Ishikawa (cell line): ENCODE measurements at regions not wholly inside any gene's neighbourhood (a gene's known extent, or its start where the extent isn't known, plus 50 kb on each side); places are given as distances from the start of the nearest gene placed in this dataset.

Experiments
- CEBPB ChIP-seq: IDR thresholded peaks from 2 replicates; pipeline ENCODE4 v1.6.1; 2012
- CREB1 ChIP-seq: IDR thresholded peaks from 2 replicates; pipeline ENCODE4 v1.6.1; 2012; ENCODE audit warnings: low read depth
- EGR1 ChIP-seq: IDR thresholded peaks from 2 replicates; pipeline ENCODE4 v1.6.1; 2012
- EP300 ChIP-seq: IDR thresholded peaks from 2 replicates; pipeline ENCODE4 v1.6.1; 2012; ENCODE audit warnings: borderline replicate concordance
- FOXM1 ChIP-seq: IDR thresholded peaks from 2 replicates; pipeline ENCODE4 v1.6.1; 2012; ENCODE audit warnings: low read depth, borderline replicate concordance
- NFIC ChIP-seq: IDR thresholded peaks from 2 replicates; pipeline ENCODE4 v1.6.1; 2012
- RAD21 ChIP-seq: IDR thresholded peaks from 2 replicates; pipeline ENCODE4 v1.6.1; 2012; ENCODE audit warnings: low read depth
- TAF1 ChIP-seq: IDR thresholded peaks from 2 replicates; pipeline ENCODE4 v1.6.1; 2012; ENCODE audit warnings: low read depth, mild to moderate bottlenecking
- TCF12 ChIP-seq: IDR thresholded peaks from 2 replicates; pipeline ENCODE4 v1.6.1; 2012; ENCODE audit warnings: low read depth
- TEAD4 ChIP-seq: IDR thresholded peaks from 2 replicates; pipeline ENCODE4 v1.6.1; 2012
- YY1 ChIP-seq: IDR thresholded peaks from 2 replicates; pipeline ENCODE4 v1.6.1; 2012; ENCODE audit warnings: low read depth
- ZBTB7A ChIP-seq: IDR thresholded peaks from 2 replicates; pipeline ENCODE4 v1.6.1; 2012; ENCODE audit warnings: low read depth
- TF ChIP-seq, protein P1 (sequence below): IDR thresholded peaks from 2 replicates; pipeline ENCODE4 v1.6.1; 2012
- TF ChIP-seq, protein P2 (sequence below): IDR thresholded peaks from 2 replicates; pipeline ENCODE4 v1.6.1; 2012
- TF ChIP-seq, protein P3 (sequence below): IDR thresholded peaks from 2 replicates; pipeline ENCODE4 v1.6.1; 2012; ENCODE audit warnings: low read depth, mild to moderate bottlenecking

DNA sequence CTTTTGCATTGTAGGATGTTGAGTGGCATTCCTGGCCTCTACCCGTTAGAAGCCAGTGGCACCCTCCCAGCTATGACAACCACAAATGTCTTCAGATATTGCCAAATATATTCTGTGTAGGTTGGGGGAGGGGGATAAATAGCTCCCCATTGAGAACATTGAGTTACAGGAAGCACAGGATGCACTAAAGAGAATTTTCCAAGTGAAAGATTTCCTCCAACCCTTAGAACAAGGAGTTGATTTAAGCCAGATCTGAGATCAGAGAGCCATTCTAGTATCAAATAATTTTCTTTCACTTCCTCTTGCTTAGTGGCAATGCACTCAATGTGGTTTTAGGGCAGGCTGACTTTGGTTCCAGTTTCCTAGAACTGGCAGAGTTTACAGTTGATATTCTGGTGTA is 436.6 kb downstream of the C4orf33 start:
- TF ChIP-seq CEBPB = no peak
- no peak for TF ChIP-seq CREB1
- TF ChIP-seq TAF1 = no peak
- no peak for TF ChIP-seq NFIC
- TF ChIP-seq, protein P1, sequence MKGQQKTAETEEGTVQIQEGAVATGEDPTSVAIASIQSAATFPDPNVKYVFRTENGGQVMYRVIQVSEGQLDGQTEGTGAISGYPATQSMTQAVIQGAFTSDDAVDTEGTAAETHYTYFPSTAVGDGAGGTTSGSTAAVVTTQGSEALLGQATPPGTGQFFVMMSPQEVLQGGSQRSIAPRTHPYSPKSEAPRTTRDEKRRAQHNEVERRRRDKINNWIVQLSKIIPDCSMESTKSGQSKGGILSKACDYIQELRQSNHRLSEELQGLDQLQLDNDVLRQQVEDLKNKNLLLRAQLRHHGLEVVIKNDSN = no peak
- no peak for TF ChIP-seq FOXM1
- no peak for TF ChIP-seq TEAD4
- no peak for TF ChIP-seq ZBTB7A
- no peak for TF ChIP-seq TCF12
- TF ChIP-seq, protein P2, sequence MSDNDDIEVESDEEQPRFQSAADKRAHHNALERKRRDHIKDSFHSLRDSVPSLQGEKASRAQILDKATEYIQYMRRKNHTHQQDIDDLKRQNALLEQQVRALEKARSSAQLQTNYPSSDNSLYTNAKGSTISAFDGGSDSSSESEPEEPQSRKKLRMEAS = no peak
- TF ChIP-seq, protein P3, sequence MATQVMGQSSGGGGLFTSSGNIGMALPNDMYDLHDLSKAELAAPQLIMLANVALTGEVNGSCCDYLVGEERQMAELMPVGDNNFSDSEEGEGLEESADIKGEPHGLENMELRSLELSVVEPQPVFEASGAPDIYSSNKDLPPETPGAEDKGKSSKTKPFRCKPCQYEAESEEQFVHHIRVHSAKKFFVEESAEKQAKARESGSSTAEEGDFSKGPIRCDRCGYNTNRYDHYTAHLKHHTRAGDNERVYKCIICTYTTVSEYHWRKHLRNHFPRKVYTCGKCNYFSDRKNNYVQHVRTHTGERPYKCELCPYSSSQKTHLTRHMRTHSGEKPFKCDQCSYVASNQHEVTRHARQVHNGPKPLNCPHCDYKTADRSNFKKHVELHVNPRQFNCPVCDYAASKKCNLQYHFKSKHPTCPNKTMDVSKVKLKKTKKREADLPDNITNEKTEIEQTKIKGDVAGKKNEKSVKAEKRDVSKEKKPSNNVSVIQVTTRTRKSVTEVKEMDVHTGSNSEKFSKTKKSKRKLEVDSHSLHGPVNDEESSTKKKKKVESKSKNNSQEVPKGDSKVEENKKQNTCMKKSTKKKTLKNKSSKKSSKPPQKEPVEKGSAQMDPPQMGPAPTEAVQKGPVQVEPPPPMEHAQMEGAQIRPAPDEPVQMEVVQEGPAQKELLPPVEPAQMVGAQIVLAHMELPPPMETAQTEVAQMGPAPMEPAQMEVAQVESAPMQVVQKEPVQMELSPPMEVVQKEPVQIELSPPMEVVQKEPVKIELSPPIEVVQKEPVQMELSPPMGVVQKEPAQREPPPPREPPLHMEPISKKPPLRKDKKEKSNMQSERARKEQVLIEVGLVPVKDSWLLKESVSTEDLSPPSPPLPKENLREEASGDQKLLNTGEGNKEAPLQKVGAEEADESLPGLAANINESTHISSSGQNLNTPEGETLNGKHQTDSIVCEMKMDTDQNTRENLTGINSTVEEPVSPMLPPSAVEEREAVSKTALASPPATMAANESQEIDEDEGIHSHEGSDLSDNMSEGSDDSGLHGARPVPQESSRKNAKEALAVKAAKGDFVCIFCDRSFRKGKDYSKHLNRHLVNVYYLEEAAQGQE = no peak
- TF ChIP-seq EGR1 = no peak

DNA sequence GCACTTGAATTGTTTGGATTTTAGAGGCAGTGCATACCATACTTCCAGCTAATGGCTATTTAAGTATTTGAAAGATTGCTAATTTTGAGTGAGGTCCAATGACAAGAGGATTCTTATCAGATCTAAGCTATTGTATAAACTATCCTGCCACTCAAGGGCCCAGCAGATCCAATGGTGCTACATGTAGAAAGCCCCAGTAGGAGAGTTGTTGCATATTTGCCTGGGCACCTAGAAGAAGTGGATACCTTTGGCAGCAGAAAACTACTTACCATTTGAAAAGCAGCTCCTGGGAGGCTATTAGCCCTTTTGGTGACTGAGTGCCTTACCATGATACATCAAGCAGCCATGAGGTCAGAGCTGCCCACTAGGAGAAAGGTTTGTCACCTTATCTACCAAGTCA is 447.3 kb downstream of the C4orf33 start:
- no peak for TF ChIP-seq ZBTB7A

DNA sequence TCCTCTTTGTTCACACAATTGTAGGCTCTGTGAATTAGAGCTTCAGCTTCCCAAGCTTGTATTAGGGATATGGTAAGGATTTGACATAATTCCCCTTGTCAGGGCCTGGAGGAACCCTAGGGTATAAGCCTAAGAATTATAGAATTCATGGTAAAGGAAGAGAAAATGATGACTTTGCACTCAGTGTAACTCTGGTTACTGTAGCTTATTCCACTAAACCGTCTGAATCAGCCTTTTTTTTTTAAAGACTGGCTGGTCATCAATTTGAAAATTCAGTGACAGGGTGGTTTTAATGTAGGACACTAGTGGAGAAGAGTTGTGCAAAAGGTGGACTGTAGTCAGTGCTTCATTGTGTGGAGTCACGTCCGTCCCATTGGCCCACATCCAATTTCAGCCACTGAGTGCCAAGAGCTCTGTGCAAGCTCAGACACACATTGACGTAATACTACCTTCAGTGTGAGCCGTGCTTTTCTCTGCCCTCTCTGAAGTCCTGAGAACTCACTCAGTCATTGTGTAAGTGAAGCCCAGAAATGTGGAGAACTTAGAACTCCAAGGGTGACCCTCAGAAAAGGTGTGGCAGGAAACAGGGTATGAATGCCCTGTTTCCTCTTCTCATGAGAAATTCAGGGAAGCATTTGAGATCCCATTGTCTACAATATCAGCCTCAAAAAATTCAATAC is 449.8 kb downstream of the C4orf33 start:
- TF ChIP-seq RAD21 = no peak
- TF ChIP-seq, protein P2 = no peak
- TF ChIP-seq, protein P1 = no peak
- TF ChIP-seq TCF12 = no peak
- TF ChIP-seq NFIC = peak; percentile 91
- TF ChIP-seq ZBTB7A = no peak
- TF ChIP-seq CEBPB = peak; percentile 72
- no peak for TF ChIP-seq FOXM1
- no peak for TF ChIP-seq YY1
- TF ChIP-seq EGR1 = no peak
- TF ChIP-seq, protein P3 = no peak
- 0 out of 2 replicates have a peak, but pooled peaks have one; percentile 24 for TF ChIP-seq CREB1
- TF ChIP-seq TAF1 = no peak
- peak; percentile 45; the same call in 1 of the 2 replicates for TF ChIP-seq EP300
- TF ChIP-seq TEAD4 = peak; percentile 21; the same call in 1 of the 2 replicates

DNA sequence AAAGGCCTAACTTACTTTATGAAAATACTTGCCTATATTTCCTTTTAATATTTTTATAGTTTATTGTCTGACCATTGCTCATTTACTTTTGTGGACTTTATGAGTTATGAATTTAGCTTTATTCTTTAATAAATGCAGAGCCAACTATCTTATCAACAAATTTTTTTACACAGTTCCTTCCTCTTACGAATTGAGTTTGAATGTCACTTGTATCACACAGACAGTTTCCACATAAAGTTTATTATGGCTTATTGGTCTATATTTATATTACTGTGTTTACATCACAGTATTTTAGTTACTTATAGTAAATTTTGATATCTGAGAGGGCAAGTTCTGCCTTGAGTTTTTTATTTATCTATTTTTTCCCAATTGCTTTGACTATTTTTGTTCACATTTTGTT is 450.6 kb downstream of the C4orf33 start:
- no peak for TF ChIP-seq TAF1
- TF ChIP-seq, protein P1 = no peak
- TF ChIP-seq ZBTB7A = no peak
- no peak for TF ChIP-seq RAD21
- TF ChIP-seq FOXM1 = no peak
- TF ChIP-seq EGR1 = no peak
- no peak for TF ChIP-seq EP300
- no peak for TF ChIP-seq CEBPB

DNA sequence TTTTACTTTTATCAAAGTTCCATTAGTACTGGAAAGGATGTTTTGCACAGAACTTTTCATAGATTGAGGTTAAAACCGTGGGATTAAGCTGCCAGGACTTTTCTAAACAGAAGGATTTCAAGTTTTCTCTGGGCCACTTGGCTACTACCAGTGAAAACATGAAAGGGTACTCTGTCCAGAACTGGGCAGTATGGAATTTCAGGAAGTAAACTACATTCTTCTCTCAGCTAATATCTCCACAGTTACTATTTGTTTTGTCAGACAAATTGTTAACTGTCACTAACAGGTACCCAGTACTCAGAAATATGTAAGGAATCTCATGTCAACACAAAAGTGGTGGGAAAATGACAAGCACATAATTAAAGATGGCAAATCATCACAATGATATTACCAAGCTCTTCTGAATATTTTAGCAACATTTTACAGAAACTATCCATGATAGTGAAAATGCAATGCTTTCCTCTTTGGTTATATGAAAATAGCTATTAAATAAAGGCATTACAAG is 454.4 kb downstream of the C4orf33 start:
- peak; percentile 23; the same call in 1 of the 2 replicates for TF ChIP-seq TEAD4
- TF ChIP-seq EGR1 = no peak

DNA sequence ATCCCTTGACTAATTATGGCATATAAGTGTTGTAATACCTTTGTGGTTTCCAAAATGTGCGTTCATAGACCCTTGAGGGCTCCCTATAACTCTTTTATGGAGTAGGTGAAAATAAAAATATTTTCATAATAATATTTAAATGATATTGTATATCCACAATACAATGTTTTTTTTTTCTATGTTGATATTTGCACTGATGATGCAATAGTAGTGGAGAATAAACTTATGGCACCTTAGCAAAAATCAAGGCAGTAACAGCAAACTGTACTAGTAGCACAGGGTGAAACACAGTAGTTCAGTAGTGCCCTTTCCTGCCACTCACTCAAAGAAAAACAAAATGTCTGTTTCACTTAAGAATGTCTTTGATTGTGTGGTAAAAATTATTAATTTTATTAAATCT is 465.3 kb downstream of the C4orf33 start:
- TF ChIP-seq TAF1 (no peak), RAD21 (no peak), YY1 (no peak), CEBPB (no peak), NFIC (no peak), ZBTB7A (no peak), TEAD4 (no peak), TCF12 (no peak), EGR1 (no peak), FOXM1 (no peak), CREB1 (no peak), EP300 (no peak)
- TF ChIP-seq, protein P3 = no peak
- TF ChIP-seq, protein P1 = no peak
- TF ChIP-seq, protein P2 = no peak
